H1 (cell line): ENCODE measurements at regions not wholly inside any gene's neighbourhood (a gene's known extent, or its start where the extent isn't known, plus 50 kb on each side); places are given as distances from the start of the nearest gene placed in this dataset.

Experiments
- CTCF ChIA-PET: fragments of 300-600 bp; sonication (Branson Sonifier 250); formaldehyde crosslinking; loops from one replicate; lab custom pipeline; 2021; ENCODE audit not compliant: partially characterized antibody; lab: Charles Lee
- POLR2A ChIA-PET: fragments of 300-600 bp; sonication (Branson Sonifier 250); formaldehyde crosslinking; loops from one replicate; lab custom pipeline; 2021; ENCODE audit warnings: inconsistent platforms; ENCODE audit not compliant: partially characterized antibody; lab: Charles Lee
- DNase-seq, 2 experiments: peaks; one replicate each; pipeline versions ENCODE4 v3.0.0 to v3.0.0-alpha.2; 2010 to 2022; ENCODE audit warnings: low spot score in 2 of 2, low read depth in 1 of 2, mixed read lengths in 1 of 2
- FAIRE-seq: peaks from 2 replicates; lab custom pipeline; 2011; peaks lifted over from hg19 to GRCh38; lab: Jason Lieb, UNC
- H2AFZ ChIP-seq: 2 replicates; pipeline ENCODE4 v1.8.1; 2012; ENCODE audit warnings: low read length, inconsistent platforms
- H2AK5ac ChIP-seq: 2 replicates; pipeline ENCODE4 v1.6.1; 2013; ENCODE audit warnings: low read depth, low read length
- H2BK120ac ChIP-seq: replicated peaks from 2 replicates; pipeline ENCODE3; 2013; ENCODE audit warnings: low read depth, low read length, inconsistent platforms
- H2BK12ac ChIP-seq: 2 replicates; pipeline ENCODE4 v1.6.1; 2013; ENCODE audit warnings: low read depth, low read length
- H2BK15ac ChIP-seq: 2 replicates; pipeline ENCODE4 v1.6.1; 2013; ENCODE audit warnings: low read length
- H2BK20ac ChIP-seq: 2 replicates; pipeline ENCODE4 v1.6.1; 2013; ENCODE audit warnings: low read length
- H2BK5ac ChIP-seq: 2 replicates; pipeline ENCODE4 v1.6.1; 2013; ENCODE audit warnings: low read depth, low read length
- H3K14ac ChIP-seq: 2 replicates; pipeline ENCODE4 v1.6.1; 2013; ENCODE audit warnings: inconsistent platforms; ENCODE audit not compliant: insufficient read length
- H3K18ac ChIP-seq: 2 replicates; pipeline ENCODE4 v1.6.1; 2013; ENCODE audit warnings: low read length; ENCODE audit errors: extremely low read depth
- H3K23ac ChIP-seq: 2 replicates; pipeline ENCODE4 v1.6.1; 2013; ENCODE audit warnings: inconsistent platforms; ENCODE audit not compliant: insufficient read length
- H3K23me2 ChIP-seq: 2 replicates; pipeline ENCODE4 v1.6.1; 2013; ENCODE audit warnings: low read depth, low read length
- H3K27ac ChIP-seq: 2 replicates; pipeline ENCODE4 v1.6.1; 2011; ENCODE audit warnings: low read depth, low read length, inconsistent platforms
- H3K27me3 ChIP-seq, 4 experiments: replicated peaks in 1 of 4; 1 replicate in 1 of 4; 2 replicates in 3 of 4; pipeline versions ENCODE4 v1.6.1 to v1.8.1; 2011 to 2013; ENCODE audit warnings: low read length in 3 of 4, mild to moderate bottlenecking in 3 of 4, inconsistent platforms in 2 of 4, mixed read lengths in 2 of 4, moderate library complexity in 1 of 4; ENCODE audit not compliant: control insufficient read depth in 3 of 4, insufficient read depth in 3 of 4; ENCODE audit errors: extremely low read depth in 1 of 4
- H3K36me3 ChIP-seq, 4 experiments: 2 replicates each; pipeline versions ENCODE4 v1.6.1 to v1.8.1; 2011 to 2013; ENCODE audit warnings: mild to moderate bottlenecking in 4 of 4, low read length in 3 of 4, moderate library complexity in 2 of 4, control low read depth in 1 of 4, inconsistent platforms in 1 of 4; ENCODE audit not compliant: insufficient read depth in 4 of 4, control insufficient read depth in 2 of 4
- H3K4ac ChIP-seq: replicated peaks from 2 replicates; pipeline ENCODE3; 2013; ENCODE audit warnings: low read length, low read depth, mixed read lengths, inconsistent platforms; ENCODE audit not compliant: insufficient read length
- H3K4me1 ChIP-seq, 4 experiments: replicated peaks in 1 of 4; 1 replicate in 1 of 4; 2 replicates in 3 of 4; pipeline versions ENCODE4 v1.6.1 to v1.8.1; 2011 to 2013; ENCODE audit warnings: low read length in 3 of 4, inconsistent platforms in 2 of 4, mixed read lengths in 1 of 4; ENCODE audit not compliant: insufficient read depth in 4 of 4, control insufficient read depth in 3 of 4
- H3K4me2 ChIP-seq, 2 experiments: 2 replicates each; pipeline versions ENCODE4 v1.6.1 to v1.8.1; 2011 to 2013; ENCODE audit warnings: low read depth in 2 of 2, low read length in 2 of 2, control low read depth in 1 of 2, inconsistent platforms in 1 of 2, mild to moderate bottlenecking in 1 of 2; ENCODE audit not compliant: insufficient read depth in 1 of 2
- H3K4me3 ChIP-seq, 4 experiments: fragments of 200-600, 300-600 bp in 1 of 4; sonication (generic), shearing (Covaris generic), sonication (Bioruptor Twin) in 1 of 4; 2 replicates each; pipeline versions ENCODE4 v1.5.1 to v1.8.1; 2011 to 2016; ENCODE audit warnings: low read length in 4 of 4, low read depth in 3 of 4, control low read depth in 2 of 4, inconsistent platforms in 2 of 4, mild to moderate bottlenecking in 2 of 4, mixed read lengths in 1 of 4, moderate library complexity in 1 of 4; ENCODE audit not compliant: insufficient read depth in 2 of 4; ENCODE audit errors: extremely low read depth in 1 of 4
- H3K56ac ChIP-seq: replicated peaks from 2 replicates; pipeline ENCODE3; 2013; ENCODE audit warnings: low read depth, mild to moderate bottlenecking, mixed read lengths, low read length, inconsistent platforms; ENCODE audit not compliant: insufficient read length
- H3K79me1 ChIP-seq: 2 replicates; pipeline ENCODE4 v1.6.1; 2013; ENCODE audit warnings: low read depth, low read length, control low read depth
- H3K79me2 ChIP-seq, 2 experiments: 2 replicates each; pipeline versions ENCODE4 v1.6.1 to v1.8.1; 2012 to 2013; ENCODE audit warnings: low read length in 2 of 2, mild to moderate bottlenecking in 2 of 2, inconsistent platforms in 1 of 2; ENCODE audit not compliant: insufficient read depth in 2 of 2, control insufficient read depth in 1 of 2
- H3K9ac ChIP-seq, 4 experiments: replicated peaks in 1 of 4; 1 replicate in 1 of 4; 2 replicates in 3 of 4; pipeline versions ENCODE4 v1.6.1 to v1.8.1; 2011 to 2013; ENCODE audit warnings: low read depth in 3 of 4, low read length in 3 of 4, control low read depth in 2 of 4, mild to moderate bottlenecking in 2 of 4, moderate library complexity in 2 of 4, inconsistent platforms in 1 of 4; ENCODE audit errors: extremely low read depth in 1 of 4
- H3K9me3 ChIP-seq, 2 experiments: 2 replicates each; pipeline versions ENCODE4 v1.6.1 to v1.8.1; 2012 to 2013; ENCODE audit warnings: mild to moderate bottlenecking in 2 of 2, moderate library complexity in 2 of 2, control low read depth in 1 of 2, inconsistent platforms in 1 of 2, low read depth in 1 of 2, low read length in 1 of 2, mixed read lengths in 1 of 2; ENCODE audit not compliant: insufficient read depth in 2 of 2
- H4K20me1 ChIP-seq, 2 experiments: replicated peaks in 1 of 2; 2 replicates each; pipeline versions ENCODE3 to v1.8.1; 2011 to 2013; ENCODE audit warnings: inconsistent platforms in 2 of 2, low read length in 2 of 2, mild to moderate bottlenecking in 1 of 2; ENCODE audit not compliant: insufficient read depth in 2 of 2, control insufficient read depth in 1 of 2
- H4K5ac ChIP-seq: 2 replicates; pipeline ENCODE4 v1.6.1; 2013; ENCODE audit warnings: low read length, low read depth, mixed read lengths, inconsistent platforms; ENCODE audit not compliant: insufficient read length
- H4K8ac ChIP-seq: 2 replicates; pipeline ENCODE4 v1.8.0; 2013; ENCODE audit warnings: mild to moderate bottlenecking, moderate library complexity, low read length, inconsistent platforms; ENCODE audit not compliant: insufficient read depth; ENCODE audit errors: extremely low read depth
- H4K91ac ChIP-seq: replicated peaks from 2 replicates; pipeline ENCODE3; 2013; ENCODE audit warnings: low read length, mixed read lengths, inconsistent platforms; ENCODE audit not compliant: insufficient read length
- SP2 ChIP-seq: IDR thresholded peaks from 2 replicates; pipeline ENCODE4 v1.6.1; 2012; ENCODE audit warnings: mild to moderate bottlenecking, low read length, inconsistent platforms
- WGBS, 2 experiments: shearing (Covaris generic) in 1 of 2; methylation state at CpG; one replicate each; pipeline versions ENCODE4 v1.1.6 to v1.1.7; 2013 to 2015; ENCODE audit warnings: low lambda C conversion rate in 2 of 2, mixed read lengths in 2 of 2, inconsistent platforms in 1 of 2, low coverage in 1 of 2, missing lambda C conversion rate in 1 of 2; ENCODE audit not compliant: insufficient replicate concordance in 2 of 2, insufficient coverage in 1 of 2, insufficient read length in 1 of 2; ENCODE audit errors: extremely low coverage in 1 of 2, missing lambda C conversion rate in 1 of 2; 5-methylcytosine and 5-hydroxymethylcytosine counted together

DNA sequence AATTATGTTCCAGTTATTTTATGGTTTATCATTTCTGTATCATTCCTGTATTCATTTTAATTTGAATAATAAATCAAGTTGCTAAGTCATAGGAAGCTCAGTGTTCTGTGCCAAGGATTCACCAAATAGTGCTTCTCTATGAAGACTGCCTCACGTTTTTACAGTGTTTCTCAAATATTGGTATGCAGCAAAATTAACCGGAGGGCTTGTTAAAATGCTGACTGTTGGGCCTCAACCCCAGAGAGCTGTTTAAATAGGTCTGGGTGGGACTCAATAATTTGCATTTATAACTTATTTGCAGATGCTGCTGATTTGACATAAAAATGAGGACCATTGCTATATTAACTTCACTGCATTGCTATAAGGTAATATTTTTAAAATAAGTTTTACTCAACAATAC is 166.7 kb downstream of the TINAG start:
- H3K23me2 ChIP-seq: no peaks in the 10 kb centered on the region
- no peak overlapping the region for H3K4me3 ChIP-seq
- FAIRE-seq: no peak
- POLR2A ChIA-PET: no interaction called here
- H3K9me3 ChIP-seq: no peaks in the 10 kb centered on the region
- H2BK20ac ChIP-seq: no peak overlapping the region
- no peak overlapping the region for H2BK120ac ChIP-seq
- H3K56ac ChIP-seq: no peak overlapping the region
- H2AK5ac ChIP-seq: no peak overlapping the region
- no peak overlapping the region for H3K4ac ChIP-seq
- no peak overlapping the region for H2BK15ac ChIP-seq
- no peaks in the 10 kb centered on the region for H3K36me3 ChIP-seq
- H3K18ac ChIP-seq: no peak overlapping the region
- no peak for DNase-seq
- no peak overlapping the region for H2BK5ac ChIP-seq
- H3K79me2 ChIP-seq: no peaks in the 10 kb centered on the region
- peaks cover 0 to 6% (median 0%) of the 10 kb centered on the region in 4 experiments; a peak in 1 of 7 replicates for H3K4me1 ChIP-seq
- H4K8ac ChIP-seq: no peak overlapping the region
- no peaks in the 10 kb centered on the region for H3K79me1 ChIP-seq
- CTCF ChIA-PET: no interaction called here
- no peak overlapping the region for H2BK12ac ChIP-seq
- H3K14ac ChIP-seq: no peak overlapping the region
- H2AFZ ChIP-seq: no peak overlapping the region
- WGBS, 2 experiments: 83% methylated on average over 2 of the region's 2 CpGs; no CpG with 5 or more reads in 1 of the 2 experiments
- no peak overlapping the region for H4K5ac ChIP-seq
- H3K9ac ChIP-seq: no peak overlapping the region
- no peaks in the 10 kb centered on the region for H4K20me1 ChIP-seq
- H3K27ac ChIP-seq: no peak overlapping the region
- no peak overlapping the region for H3K23ac ChIP-seq
- no peak overlapping the region for H4K91ac ChIP-seq
- no peak for TF ChIP-seq SP2
- H3K4me2 ChIP-seq: no peak overlapping the region
- no peaks in the 10 kb centered on the region for H3K27me3 ChIP-seq
